ENCODE measurements at regions not wholly inside any gene's neighbourhood (a gene's known extent, or its start where the extent isn't known, plus 50 kb on each side); places are given as distances from the start of the nearest gene placed in this dataset.

DNA sequence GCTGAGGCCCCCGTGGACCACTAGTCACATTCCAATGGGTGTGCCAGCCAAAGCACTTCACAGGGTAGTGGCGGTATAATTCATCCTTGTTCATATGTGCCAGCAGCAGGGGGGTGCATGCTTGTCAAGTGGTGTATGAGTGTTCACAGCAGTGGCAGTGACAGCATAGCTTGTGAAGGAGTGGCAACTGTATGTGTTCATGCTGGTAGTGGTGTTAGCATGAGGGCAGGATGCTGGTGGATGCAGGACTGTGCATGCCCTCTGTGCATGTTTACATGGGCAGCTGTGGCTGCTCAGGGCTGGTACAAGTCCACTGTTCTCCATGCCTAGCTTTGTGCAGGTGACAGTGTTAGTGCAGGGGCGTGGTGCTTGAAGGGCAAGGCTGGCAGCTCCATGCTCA lies 253.4 kb upstream of the DMAC1 start:
- no peak overlapping the region for H3K27ac ChIP-seq
- no peak overlapping the region for H3K4me3 ChIP-seq
- in situ Hi-C loops (cut with MboI; ENCODE audit: low sequenced_read_pairs in 4 of 4) (no loop called here), intact Hi-C loops (cut with DNase I; ENCODE audit: low total_unique reads) (no loop called here)
- no peak for ATAC-seq
- H3K27me3 ChIP-seq = no peaks in the 10 kb centered on the region
- no peaks in the 10 kb centered on the region for H3K4me1 ChIP-seq
- DNase-seq = no peak
- no peak for TF ChIP-seq POLR2A (IDR thresholded peaks at IDR 0.05)
- TF ChIP-seq, protein P1, sequence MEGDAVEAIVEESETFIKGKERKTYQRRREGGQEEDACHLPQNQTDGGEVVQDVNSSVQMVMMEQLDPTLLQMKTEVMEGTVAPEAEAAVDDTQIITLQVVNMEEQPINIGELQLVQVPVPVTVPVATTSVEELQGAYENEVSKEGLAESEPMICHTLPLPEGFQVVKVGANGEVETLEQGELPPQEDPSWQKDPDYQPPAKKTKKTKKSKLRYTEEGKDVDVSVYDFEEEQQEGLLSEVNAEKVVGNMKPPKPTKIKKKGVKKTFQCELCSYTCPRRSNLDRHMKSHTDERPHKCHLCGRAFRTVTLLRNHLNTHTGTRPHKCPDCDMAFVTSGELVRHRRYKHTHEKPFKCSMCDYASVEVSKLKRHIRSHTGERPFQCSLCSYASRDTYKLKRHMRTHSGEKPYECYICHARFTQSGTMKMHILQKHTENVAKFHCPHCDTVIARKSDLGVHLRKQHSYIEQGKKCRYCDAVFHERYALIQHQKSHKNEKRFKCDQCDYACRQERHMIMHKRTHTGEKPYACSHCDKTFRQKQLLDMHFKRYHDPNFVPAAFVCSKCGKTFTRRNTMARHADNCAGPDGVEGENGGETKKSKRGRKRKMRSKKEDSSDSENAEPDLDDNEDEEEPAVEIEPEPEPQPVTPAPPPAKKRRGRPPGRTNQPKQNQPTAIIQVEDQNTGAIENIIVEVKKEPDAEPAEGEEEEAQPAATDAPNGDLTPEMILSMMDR (IDR thresholded peaks at IDR 0.05 in 4 of 5, conservative IDR thresholded peaks at IDR 0.05 in 1 of 5) = no peak
- no peaks in the 10 kb centered on the region for H3K36me3 ChIP-seq
- no peaks in the 10 kb centered on the region for H3K9me3 ChIP-seq

DNA sequence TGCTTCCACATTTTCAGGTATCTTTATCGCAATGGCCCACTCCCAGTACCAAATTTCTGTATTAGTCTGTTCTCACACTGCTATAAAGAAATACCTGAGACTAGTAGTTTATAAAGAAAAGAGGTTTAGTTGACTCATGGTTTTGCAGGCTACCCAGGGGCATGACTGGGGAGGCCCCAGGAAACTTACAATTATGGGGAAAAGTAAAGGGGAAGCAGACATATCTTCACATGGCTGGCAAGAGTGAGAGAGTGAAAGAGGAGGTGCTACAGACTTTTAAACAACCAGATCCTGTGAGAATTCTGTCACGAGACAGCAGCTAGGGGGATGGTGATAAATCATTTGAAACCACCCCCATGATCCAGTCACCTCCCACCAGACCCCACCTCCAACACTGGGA lies 238.2 kb upstream of the DMAC1 start:
- in situ Hi-C loops (cut with MboI; ENCODE audit: low sequenced_read_pairs in 4 of 4) = no loop called here
- intact Hi-C loops (cut with DNase I; ENCODE audit: low total_unique reads) = no loop called here

GRCh38 chr9:8036914-8037524 lies 237.4 kb upstream of the DMAC1 start:
- in situ Hi-C loops (cut with MboI; ENCODE audit: low sequenced_read_pairs in 4 of 4) = no loop called here
- H3K27me3 ChIP-seq = no peaks in the 10 kb centered on the region

More for the DNA sequence above, 238.2 kb upstream of the DMAC1 start:
- ATAC-seq = no peak
- Histone ChIP-seq H3K4me1 (no peaks in the 10 kb centered on the region), H3K27ac (no peak overlapping the region), H3K27me3 (no peaks in the 10 kb centered on the region), H3K9me3 (no peaks in the 10 kb centered on the region), H3K36me3 (no peaks in the 10 kb centered on the region), H3K4me3 (no peak overlapping the region)
- no peak for DNase-seq
- TF ChIP-seq, protein P1 (IDR thresholded peaks at IDR 0.05 in 4 of 5, conservative IDR thresholded peaks at IDR 0.05 in 1 of 5) = no peak
- no peak for TF ChIP-seq POLR2A (IDR thresholded peaks at IDR 0.05)

DNA sequence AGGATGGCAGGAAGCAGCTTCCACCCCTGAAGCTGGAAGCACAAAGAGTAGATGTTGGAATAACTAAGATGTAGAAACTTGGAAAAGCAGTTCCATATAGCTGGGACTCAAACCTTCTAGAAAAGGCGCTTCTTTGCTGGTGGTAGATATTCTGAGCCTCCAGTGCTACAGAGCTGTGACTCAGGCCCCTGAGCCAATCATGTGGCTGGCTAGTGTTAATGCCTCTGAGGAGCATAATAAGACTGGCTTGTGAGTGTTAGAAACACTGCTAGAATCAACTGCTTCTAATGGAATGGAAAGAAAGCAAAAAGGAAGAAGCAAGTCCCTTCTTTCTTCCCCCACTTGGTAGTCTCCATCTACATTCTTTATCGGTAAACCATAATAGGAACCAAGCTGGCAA lies 234.2 kb upstream of the DMAC1 start:
- Histone ChIP-seq H3K27ac (no peak overlapping the region), H3K9me3 (no peaks in the 10 kb centered on the region), H3K4me3 (no peak overlapping the region), H3K27me3 (no peaks in the 10 kb centered on the region), H3K36me3 (no peaks in the 10 kb centered on the region), H3K4me1 (no peaks in the 10 kb centered on the region)
- DNase-seq (no peak), ATAC-seq (no peak)
- TF ChIP-seq, protein P1 (IDR thresholded peaks at IDR 0.05 in 4 of 5, conservative IDR thresholded peaks at IDR 0.05 in 1 of 5) = no peak
- in situ Hi-C loops (cut with MboI; ENCODE audit: low sequenced_read_pairs in 4 of 4) (no loop called here), intact Hi-C loops (cut with DNase I; ENCODE audit: low total_unique reads) (no loop called here)

More at GRCh38 chr9:8036914-8037524, 237.4 kb upstream of the DMAC1 start:
- no peak for TF ChIP-seq POLR2A (IDR thresholded peaks at IDR 0.05)
- TF ChIP-seq, protein P1 (IDR thresholded peaks at IDR 0.05 in 4 of 5, conservative IDR thresholded peaks at IDR 0.05 in 1 of 5) = no peak
- H3K4me1 ChIP-seq = no peaks in the 10 kb centered on the region
- no peak for ATAC-seq
- DNase-seq = no peak
- no peaks in the 10 kb centered on the region for H3K36me3 ChIP-seq
- no peak overlapping the region for H3K4me3 ChIP-seq
- intact Hi-C loops (cut with DNase I; ENCODE audit: low total_unique reads) = no loop called here
- no peak overlapping the region for H3K27ac ChIP-seq
- no peaks in the 10 kb centered on the region for H3K9me3 ChIP-seq

GRCh38 chr9:8030095-8030494 lies 230.5 kb upstream of the DMAC1 start:
- Histone ChIP-seq H3K4me1 (no peaks in the 10 kb centered on the region), H3K4me3 (no peak overlapping the region), H3K27ac (no peak overlapping the region), H3K36me3 (no peaks in the 10 kb centered on the region), H3K27me3 (no peaks in the 10 kb centered on the region), H3K9me3 (no peaks in the 10 kb centered on the region)
- TF ChIP-seq, protein P1 (IDR thresholded peaks at IDR 0.05 in 4 of 5, conservative IDR thresholded peaks at IDR 0.05 in 1 of 5) = no peak
- TF ChIP-seq POLR2A (IDR thresholded peaks at IDR 0.05) = no peak
- DNase-seq (no peak), ATAC-seq (no peak)
- in situ Hi-C loops (cut with MboI; ENCODE audit: low sequenced_read_pairs in 4 of 4) = no loop called here
- intact Hi-C loops (cut with DNase I; ENCODE audit: low total_unique reads) = no loop called here

Data from gastrocnemius medialis (tissue), 4 donors.